HCT116 (cell line): ENCODE measurements at regions not wholly inside any gene's neighbourhood (a gene's known extent, or its start where the extent isn't known, plus 50 kb on each side); places are given as distances from the start of the nearest gene placed in this dataset.

ENCODE experiments used
- ATAC-seq: fragments of 200-7000 bp; cut with Tn5 transposase; 2 replicates; pipeline ENCODE4 v1.9.1; 2020; ENCODE audit warnings: mild to moderate bottlenecking, moderate library complexity
- BruUV-seq: library from RNA; stranded (reverse); fragments of 400-500 nt; replicated peaks from 2 replicates; lab custom pipeline; 2021; lab: Mats Ljungman, UMichigan
- CTCF ChIA-PET: fragments of 300-600 bp; sonication (Branson Sonifier 250); formaldehyde crosslinking; loops from one replicate; lab custom pipeline; 2021; ENCODE audit warnings: antibody characterized with exemption; lab: Charles Lee
- POLR2A ChIA-PET: fragments of 300-600, 350-600 bp; sonication (Branson Sonifier 250); formaldehyde crosslinking; loops from one replicate; lab custom pipeline; 2021; ENCODE audit warnings: antibody characterized with exemption; lab: Charles Lee
- RAD21 ChIA-PET, 2 experiments: fragments of 300-600 bp; sonication (Branson Sonifier 250); formaldehyde crosslinking; loops; one replicate each; lab custom pipeline; 2023; ENCODE audit warnings: low total read pairs in 2 of 2; ENCODE audit not compliant: uncharacterized antibody in 2 of 2, unreplicated experiment in 2 of 2, low non-redundant PET in 1 of 2; lab: Charles Lee
- DNase-seq: peaks from one replicate; pipeline ENCODE4 v3.0.0-alpha.2; 2010; ENCODE audit warnings: low read depth, low spot score
- H2AFZ ChIP-seq: fragments of 200-600 bp; shearing (Covaris generic), sonication (generic); 2 replicates; pipeline ENCODE4 v1.6.1; 2017; ENCODE audit warnings: low read depth, mixed run types, mixed read lengths, antibody characterized with exemption, low read length; ENCODE audit not compliant: poor library complexity, severe bottlenecking
- H3K27ac ChIP-seq: 2 replicates; pipeline ENCODE4 v1.5.1; 2012; ENCODE audit warnings: low read depth, low read length
- H3K27me3 ChIP-seq: fragments of 200-600 bp; sonication (generic); 2 replicates; pipeline ENCODE4 v1.6.1; 2016; ENCODE audit warnings: mixed run types, low read length, mixed read lengths; ENCODE audit not compliant: insufficient read depth
- H3K36me3 ChIP-seq, 2 experiments: fragments of 200-500 bp in 1 of 2; fragments of 200-600 bp in 1 of 2; sonication (Bioruptor generic) in 1 of 2; sonication (generic) in 1 of 2; 2 replicates each; pipeline versions ENCODE4 v1.5.1 to v1.6.1; 2014 to 2016; ENCODE audit warnings: low read length in 2 of 2, inconsistent platforms in 1 of 2, mixed read lengths in 1 of 2, mixed run types in 1 of 2; ENCODE audit not compliant: insufficient read depth in 2 of 2, control insufficient read depth in 1 of 2
- H3K4me1 ChIP-seq, 2 experiments: fragments of 200-600 bp in 1 of 2; sonication (generic) in 1 of 2; 2 replicates each; pipeline versions ENCODE4 v1.5.1 to v1.6.1; 2012 to 2017; ENCODE audit warnings: low read length in 2 of 2, inconsistent platforms in 1 of 2, mild to moderate bottlenecking in 1 of 2, mixed read lengths in 1 of 2, mixed run types in 1 of 2, moderate library complexity in 1 of 2; ENCODE audit not compliant: insufficient read depth in 2 of 2, control insufficient read depth in 1 of 2
- H3K4me2 ChIP-seq: fragments of 200-600 bp; sonication (generic); 2 replicates; pipeline ENCODE4 v1.6.1; 2017; ENCODE audit warnings: mixed run types, low read length, mixed read lengths
- H3K4me3 ChIP-seq, 2 experiments: fragments of 200-600 bp in 1 of 2; sonication (generic) in 1 of 2; replicated peaks in 1 of 2; 2 replicates each; pipeline ENCODE4 v1.5.1; 2011 to 2016; ENCODE audit warnings: low read length in 2 of 2, control low read depth in 1 of 2, low read depth in 1 of 2, mild to moderate bottlenecking in 1 of 2, mixed read lengths in 1 of 2, mixed run types in 1 of 2
- H3K79me2 ChIP-seq: fragments of 200-600 bp; sonication (generic); 2 replicates; pipeline ENCODE4 v1.6.1; 2017; ENCODE audit warnings: mild to moderate bottlenecking, mixed run types, low read length, moderate library complexity, mixed read lengths; ENCODE audit not compliant: insufficient read depth
- H3K9ac ChIP-seq: fragments of 200-600 bp; sonication (generic); 2 replicates; pipeline ENCODE4 v1.6.1; 2016; ENCODE audit warnings: low read length, mixed read lengths
- H3K9me2 ChIP-seq: fragments of 200-600 bp; sonication (generic), shearing (Covaris generic); 2 replicates; pipeline ENCODE4 v1.6.1; 2017; ENCODE audit warnings: mixed run types, mild to moderate bottlenecking, moderate library complexity; ENCODE audit not compliant: insufficient read depth
- H3K9me3 ChIP-seq, 2 experiments: fragments of 200-500 bp in 1 of 2; fragments of 200-600 bp in 1 of 2; sonication (Bioruptor generic) in 1 of 2; sonication (generic) in 1 of 2; 2 replicates each; pipeline ENCODE4 v1.6.1; 2014 to 2017; ENCODE audit warnings: low read length in 2 of 2, mixed read lengths in 2 of 2, inconsistent platforms in 1 of 2, low read depth in 1 of 2, mild to moderate bottlenecking in 1 of 2, mixed run types in 1 of 2, moderate library complexity in 1 of 2; ENCODE audit not compliant: control insufficient read depth in 1 of 2, insufficient read depth in 1 of 2
- H4K20me1 ChIP-seq: fragments of 200-600 bp; sonication (generic), shearing (Covaris generic); 2 replicates; pipeline ENCODE4 v1.6.1; 2017; ENCODE audit warnings: mixed run types, mild to moderate bottlenecking, moderate library complexity; ENCODE audit not compliant: insufficient read depth
- CTCF ChIP-seq, 3 experiments: fragments of 200-600 bp in 1 of 3; sonication (generic) in 1 of 3; IDR thresholded peaks in 2 of 3; conservative IDR thresholded peaks in 1 of 3; 2 replicates each; pipeline ENCODE4 v1.5.1; 2012 to 2017; ENCODE audit warnings: low read depth in 2 of 3, low read length in 2 of 3, antibody characterized with exemption in 1 of 3, borderline replicate concordance in 1 of 3, control low read depth in 1 of 3, mild to moderate bottlenecking in 1 of 3, mixed read lengths in 1 of 3, mixed run types in 1 of 3, moderate library complexity in 1 of 3; ENCODE audit not compliant: insufficient read depth in 1 of 3
- REST ChIP-seq: IDR thresholded peaks from 2 replicates; pipeline ENCODE4 v1.6.1; 2012; ENCODE audit warnings: low read depth
- intact Hi-C: fragments of 100-400 bp; cut with micrococcal nuclease; formaldehyde crosslinking; loops from 2 replicates; pipeline ENCODE4 v1.10.0; 2022

GRCh38 chr12:132424811-132425210, 65.1 kb upstream of the FBRSL1 start:
- no peaks in the 10 kb centered on the region for H3K36me3 ChIP-seq
- H3K9me3 ChIP-seq, result peaks cover 0 to 6% of the 10 kb centered on the region in 2 experiments; a peak in 1 of 4 replicates
- RAD21 ChIA-PET, result no interaction called here
- no peak overlapping the region for H3K27ac ChIP-seq
- H4K20me1 ChIP-seq, result no peaks in the 10 kb centered on the region
- CTCF ChIA-PET, result no interaction called here
- TF ChIP-seq CTCF (IDR thresholded peaks at IDR 0.05 in 2 of 3, conservative IDR thresholded peaks at IDR 0.05 in 1 of 3; ENCODE audit: borderline replicate concordance in 1 of 3, insufficient read depth in 1 of 3, low read depth in 2 of 3, low read length in 2 of 3), result no peak
- no peak for TF ChIP-seq REST
- H3K27me3 ChIP-seq, result 0 out of 2 replicates have a peak, but pooled peaks cover 3% of the 10 kb centered on the region
- ATAC-seq (no peak), DNase-seq (no peak)
- POLR2A ChIA-PET, result no interaction called here
- H3K79me2 ChIP-seq, result no peaks in the 10 kb centered on the region
- H2AFZ ChIP-seq, result no peak overlapping the region
- H3K4me1 ChIP-seq, result peaks cover 0 to 4% of the 10 kb centered on the region in 2 experiments; a peak in 3 of 4 replicates
- intact Hi-C loops, result no loop called here
- H3K9ac ChIP-seq, result no peak overlapping the region
- no peak overlapping the region for H3K4me3 ChIP-seq
- H3K9me2 ChIP-seq, result no peaks in the 10 kb centered on the region
- no peak overlapping the region for H3K4me2 ChIP-seq
- no TSS peak for BruUV-seq
